H1 (cell line): ENCODE measurements at regions not wholly inside any gene's neighbourhood (a gene's known extent, or its start where the extent isn't known, plus 50 kb on each side); places are given as distances from the start of the nearest gene placed in this dataset.

Experiments used
- CHD7 ChIP-seq: fragments of 300-600 bp; sonication (generic); IDR thresholded peaks from 2 replicates; pipeline ENCODE4 v1.7.1; 2012; ENCODE audit warnings: low read length, moderate library complexity, mild to moderate bottlenecking, inconsistent platforms; ENCODE audit not compliant: insufficient replicate concordance
- GTF2F1 ChIP-seq: IDR thresholded peaks from 2 replicates; pipeline ENCODE4 v1.6.1; 2012; ENCODE audit warnings: low read depth, low read length, improper control_type of control experiment, borderline replicate concordance
- TBP ChIP-seq: IDR thresholded peaks from 2 replicates; pipeline ENCODE4 v1.6.1; 2011; ENCODE audit warnings: low read depth, low read length, improper control_type of control experiment

GRCh38 chr9:135248721-135249120 is 161.3 kb downstream of the OLFM1 start (continued):
- TF ChIP-seq CHD7 (no peak), GTF2F1 (no peak), TBP (no peak)
